ENCODE measurements at regions not wholly inside any gene's neighbourhood (a gene's known extent, or its start where the extent isn't known, plus 50 kb on each side); places are given as distances from the start of the nearest gene placed in this dataset.

DNA sequence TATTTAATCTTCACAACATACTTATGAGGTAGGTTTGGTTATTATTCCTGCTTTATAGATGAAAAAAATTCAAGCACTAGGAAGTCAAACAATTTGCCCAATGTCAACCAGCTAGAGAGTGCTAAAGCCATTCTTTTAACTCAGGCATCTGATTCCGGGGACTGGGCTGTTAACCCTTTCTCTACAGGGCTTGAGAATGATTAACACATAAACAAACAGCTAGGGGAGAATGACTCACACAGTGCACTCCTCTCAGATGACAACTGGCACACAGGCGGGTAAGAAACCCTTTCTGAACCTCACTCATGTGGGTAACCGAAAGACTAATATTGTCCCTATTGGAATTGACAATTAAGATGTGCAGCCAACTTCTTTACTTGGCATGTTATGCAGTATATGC, 86.3 kb upstream of the FSHR start:
- Histone ChIP-seq H3K4me3 (ENCODE audit: low read length in 3 of 3) (no peak overlapping the region), H3K9me3 (ENCODE audit: control insufficient read depth in 2 of 3, insufficient read depth in 1 of 3, low read length in 3 of 3) (no peaks in the 10 kb centered on the region), H3K9ac (ENCODE audit: low read length in 3 of 3) (no peak overlapping the region), H3K27ac (ENCODE audit: low read depth in 2 of 2, low read length in 2 of 2) (no peak overlapping the region), H3K4me1 (ENCODE audit: control insufficient read depth in 2 of 3, insufficient read depth in 2 of 3, low read depth in 1 of 3, low read length in 3 of 3) (no peaks in the 10 kb centered on the region), H3K27me3 (ENCODE audit: control insufficient read depth, insufficient read depth, low read length) (no peaks in the 10 kb centered on the region), H3K36me3 (ENCODE audit: control insufficient read depth in 2 of 3, insufficient read depth in 3 of 3, low read length in 3 of 3) (no peaks in the 10 kb centered on the region)
- FAIRE-seq, result no peak
- peak in 1 of 5 donors; percentile 23 for DNase-seq
- intact Hi-C loops (cut with DNase I), result no loop called here
- TF ChIP-seq, protein P1, sequence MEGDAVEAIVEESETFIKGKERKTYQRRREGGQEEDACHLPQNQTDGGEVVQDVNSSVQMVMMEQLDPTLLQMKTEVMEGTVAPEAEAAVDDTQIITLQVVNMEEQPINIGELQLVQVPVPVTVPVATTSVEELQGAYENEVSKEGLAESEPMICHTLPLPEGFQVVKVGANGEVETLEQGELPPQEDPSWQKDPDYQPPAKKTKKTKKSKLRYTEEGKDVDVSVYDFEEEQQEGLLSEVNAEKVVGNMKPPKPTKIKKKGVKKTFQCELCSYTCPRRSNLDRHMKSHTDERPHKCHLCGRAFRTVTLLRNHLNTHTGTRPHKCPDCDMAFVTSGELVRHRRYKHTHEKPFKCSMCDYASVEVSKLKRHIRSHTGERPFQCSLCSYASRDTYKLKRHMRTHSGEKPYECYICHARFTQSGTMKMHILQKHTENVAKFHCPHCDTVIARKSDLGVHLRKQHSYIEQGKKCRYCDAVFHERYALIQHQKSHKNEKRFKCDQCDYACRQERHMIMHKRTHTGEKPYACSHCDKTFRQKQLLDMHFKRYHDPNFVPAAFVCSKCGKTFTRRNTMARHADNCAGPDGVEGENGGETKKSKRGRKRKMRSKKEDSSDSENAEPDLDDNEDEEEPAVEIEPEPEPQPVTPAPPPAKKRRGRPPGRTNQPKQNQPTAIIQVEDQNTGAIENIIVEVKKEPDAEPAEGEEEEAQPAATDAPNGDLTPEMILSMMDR (IDR thresholded peaks at IDR 0.05; ENCODE audit: borderline replicate concordance, extremely low read depth, insufficient read depth), result no peak

DNA sequence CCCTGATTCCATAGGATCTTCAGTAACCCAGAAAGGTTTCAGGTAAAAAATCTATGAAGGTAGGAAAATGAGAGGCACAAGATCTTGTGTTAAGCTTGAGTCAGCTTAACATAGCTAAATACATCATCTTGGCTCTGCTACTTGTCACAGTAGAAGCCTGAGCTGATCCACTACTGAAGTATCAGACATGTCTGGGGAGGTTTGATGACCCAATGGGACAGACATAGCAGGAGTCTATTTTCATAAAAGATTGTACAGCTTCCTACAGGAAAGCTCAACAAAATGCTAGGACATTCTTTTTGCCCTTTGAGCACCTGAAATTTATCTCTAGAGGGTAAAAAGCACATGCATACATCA, 84.3 kb upstream of the FSHR start:
- Histone ChIP-seq H3K27me3 (ENCODE audit: control insufficient read depth, insufficient read depth, low read length) (no peaks in the 10 kb centered on the region), H3K36me3 (ENCODE audit: control insufficient read depth in 2 of 3, insufficient read depth in 3 of 3, low read length in 3 of 3) (no peaks in the 10 kb centered on the region), H3K9ac (ENCODE audit: low read length in 3 of 3) (no peak overlapping the region), H3K4me3 (ENCODE audit: low read length in 3 of 3) (no peak overlapping the region), H3K4me1 (ENCODE audit: control insufficient read depth in 2 of 3, insufficient read depth in 2 of 3, low read depth in 1 of 3, low read length in 3 of 3) (no peaks in the 10 kb centered on the region), H3K27ac (ENCODE audit: low read depth in 2 of 2, low read length in 2 of 2) (no peak overlapping the region), H3K9me3 (ENCODE audit: control insufficient read depth in 2 of 3, insufficient read depth in 1 of 3, low read length in 3 of 3) (no peaks in the 10 kb centered on the region)
- FAIRE-seq (no peak), DNase-seq (no peak)
- TF ChIP-seq, protein P1 (IDR thresholded peaks at IDR 0.05; ENCODE audit: borderline replicate concordance, extremely low read depth, insufficient read depth), result no peak
- intact Hi-C loops (cut with DNase I), result no loop called here

DNA sequence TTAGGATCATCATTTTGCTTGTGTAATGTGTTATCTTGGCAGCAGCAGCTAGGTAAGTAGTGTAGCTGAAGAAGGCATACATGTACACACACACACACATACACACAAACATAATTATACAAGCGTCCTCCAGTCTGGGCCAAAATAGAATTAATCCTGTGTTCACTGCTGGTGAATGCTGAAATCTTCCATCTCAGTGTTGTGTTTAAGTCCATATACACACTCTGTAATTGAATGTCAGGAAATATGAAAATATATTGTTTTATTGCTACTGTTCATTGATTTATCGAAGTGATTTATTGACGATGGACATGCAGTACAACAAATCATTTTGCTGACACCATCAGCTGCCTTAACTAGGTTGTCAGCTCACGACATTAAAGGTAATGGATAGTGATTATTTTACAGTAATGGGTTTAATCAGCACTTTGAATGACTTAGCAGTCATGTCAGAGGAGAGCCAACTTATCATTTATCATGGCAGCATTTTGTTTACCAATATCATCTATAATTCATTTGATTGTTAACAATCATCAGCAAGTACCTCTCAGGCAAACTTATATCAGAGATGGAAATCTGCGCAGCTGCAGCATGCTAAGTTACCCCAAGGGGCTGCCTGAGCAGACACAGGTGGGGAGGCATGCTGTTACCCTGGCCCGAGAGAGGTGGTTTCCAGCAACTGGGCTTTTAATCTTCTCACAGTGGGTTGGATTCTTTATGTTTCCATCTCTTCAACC, 83.7 kb upstream of the FSHR start:
- FAIRE-seq (no peak), DNase-seq (no peak)
- no peak overlapping the region for H3K27ac ChIP-seq (ENCODE audit: low read depth in 2 of 2, low read length in 2 of 2)
- TF ChIP-seq, protein P1 (IDR thresholded peaks at IDR 0.05; ENCODE audit: borderline replicate concordance, extremely low read depth, insufficient read depth), result no peak
- no peaks in the 10 kb centered on the region for H3K9me3 ChIP-seq (ENCODE audit: control insufficient read depth in 2 of 3, insufficient read depth in 1 of 3, low read length in 3 of 3)
- no peaks in the 10 kb centered on the region for H3K36me3 ChIP-seq (ENCODE audit: control insufficient read depth in 2 of 3, insufficient read depth in 3 of 3, low read length in 3 of 3)
- H3K27me3 ChIP-seq (ENCODE audit: control insufficient read depth, insufficient read depth, low read length), result no peaks in the 10 kb centered on the region
- intact Hi-C loops (cut with DNase I), result no loop called here
- no peak overlapping the region for H3K4me3 ChIP-seq (ENCODE audit: low read length in 3 of 3)
- no peaks in the 10 kb centered on the region for H3K4me1 ChIP-seq (ENCODE audit: control insufficient read depth in 2 of 3, insufficient read depth in 2 of 3, low read depth in 1 of 3, low read length in 3 of 3)
- no peak overlapping the region for H3K9ac ChIP-seq (ENCODE audit: low read length in 3 of 3)

DNA sequence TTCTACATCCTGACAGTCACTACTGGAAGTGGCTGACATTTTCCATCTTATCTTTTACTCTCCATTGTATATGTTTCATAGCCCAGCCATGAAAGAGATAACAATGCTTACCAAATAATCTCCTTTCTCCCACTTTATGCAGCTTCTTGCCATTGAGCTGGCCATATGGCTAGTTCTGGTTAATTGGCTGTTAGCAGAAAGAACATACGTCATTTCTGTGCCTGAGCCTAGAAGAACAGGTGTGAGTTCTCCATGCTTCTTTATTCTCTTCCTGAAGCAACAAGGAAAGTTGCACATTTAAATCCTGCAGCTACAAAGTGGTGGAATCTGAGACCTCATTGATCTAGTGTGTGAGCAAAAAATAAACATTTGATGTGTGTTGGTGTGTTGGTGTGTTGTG, 82.0 kb upstream of the FSHR start:
- H3K4me1 ChIP-seq (ENCODE audit: control insufficient read depth in 2 of 3, insufficient read depth in 2 of 3, low read depth in 1 of 3, low read length in 3 of 3), result no peaks in the 10 kb centered on the region
- no peaks in the 10 kb centered on the region for H3K36me3 ChIP-seq (ENCODE audit: control insufficient read depth in 2 of 3, insufficient read depth in 3 of 3, low read length in 3 of 3)
- intact Hi-C loops (cut with DNase I), result no loop called here
- no peaks in the 10 kb centered on the region for H3K27me3 ChIP-seq (ENCODE audit: control insufficient read depth, insufficient read depth, low read length)
- TF ChIP-seq, protein P1 (IDR thresholded peaks at IDR 0.05; ENCODE audit: borderline replicate concordance, extremely low read depth, insufficient read depth), result no peak
- H3K4me3 ChIP-seq (ENCODE audit: low read length in 3 of 3), result no peak overlapping the region
- no peaks in the 10 kb centered on the region for H3K9me3 ChIP-seq (ENCODE audit: control insufficient read depth in 2 of 3, insufficient read depth in 1 of 3, low read length in 3 of 3)
- DNase-seq (no peak), FAIRE-seq (no peak)
- no peak overlapping the region for H3K9ac ChIP-seq (ENCODE audit: low read length in 3 of 3)
- no peak overlapping the region for H3K27ac ChIP-seq (ENCODE audit: low read depth in 2 of 2, low read length in 2 of 2)
